Esophagus squamous epithelium (tissue), 5 donors: ENCODE measurements at regions not wholly inside any gene's neighbourhood (a gene's known extent, or its start where the extent isn't known, plus 50 kb on each side); places are given as distances from the start of the nearest gene placed in this dataset.

Experiments used
- DNase-seq: peaks from one replicate; lab custom pipeline; 2025; lab: John Stamatoyannopoulos, UW
- H3K27ac ChIP-seq, 4 donors: fragments of 200-600 bp; sonication (generic); one replicate each; pipeline ENCODE4 v1.5.1; 2016 to 2019; ENCODE audit warnings: mild to moderate bottlenecking in 1 of 4
- H3K27me3 ChIP-seq, 4 donors: fragments of 200-600 bp; sonication (generic); 1 replicate in 3 of 4; 2 replicates in 1 of 4; pipeline versions ENCODE4 v1.5.1 to v1.6.0; 2017 to 2021; ENCODE audit warnings: antibody characterized with exemption in 1 of 4
- H3K36me3 ChIP-seq, 3 donors: fragments of 200-600 bp; sonication (generic); one replicate each; pipeline ENCODE4 v1.5.1; 2016 to 2019
- H3K4me1 ChIP-seq, 3 donors: fragments of 200-600 bp; sonication (generic); one replicate each; pipeline ENCODE4 v1.5.1; 2017 to 2019
- H3K4me3 ChIP-seq, 4 donors: fragments of 200-600 bp; sonication (generic); 1 replicate in 3 of 4; 2 replicates in 1 of 4; pipeline ENCODE4 v1.5.1; 2016 to 2019; ENCODE audit warnings: mild to moderate bottlenecking in 2 of 4, moderate library complexity in 1 of 4
- H3K9me3 ChIP-seq, 3 donors: fragments of 200-600 bp; sonication (generic); one replicate each; pipeline ENCODE4 v1.5.1; 2016 to 2019
- CTCF ChIP-seq, 6 experiments: fragments of 450-650 bp in 4 of 6; fragments of 200-600 bp in 2 of 6; sonication (generic) in 2 of 6; IDR thresholded peaks; one replicate each; pipeline ENCODE4 v1.5.1; 2016 to 2019; ENCODE audit warnings: antibody characterized with exemption in 6 of 6, mild to moderate bottlenecking in 4 of 6, moderate library complexity in 4 of 6
- POLR2A ChIP-seq, 4 donors: fragments of 450-650 bp; IDR thresholded peaks; one replicate each; pipeline ENCODE4 v1.6.1; 2017; ENCODE audit warnings: antibody characterized with exemption in 4 of 4, mild to moderate bottlenecking in 4 of 4, moderate library complexity in 3 of 4
- WGBS, 2 donors: methylation state at CpG; one replicate each; pipeline ENCODE4 v1.1.5; 2018; 5-methylcytosine and 5-hydroxymethylcytosine counted together
- intact Hi-C: fragments of 100-400 bp; cut with DNase I; formaldehyde crosslinking; loops from one replicate; pipeline ENCODE4 v1.15.0; 2022
- donor health status: DM: yes; HTN: yes; CAD: no.

- Histone ChIP-seq H3K4me3 (no peak overlapping the region), H3K9me3 (no peaks in the 10 kb centered on the region), H3K4me1 (peaks cover 3 to 14% (median 5%) of the 10 kb centered on the region in 3 donors), H3K27ac (peak overlapping the region in 2 of 4 donors; percentile 10 to 14), H3K36me3 (no peaks in the 10 kb centered on the region), H3K27me3 (no peaks in the 10 kb centered on the region)
- intact Hi-C loops, result no loop called here
- TF ChIP-seq CTCF (IDR thresholded peaks at IDR 0.05), result no peak
- no peak for TF ChIP-seq POLR2A (IDR thresholded peaks at IDR 0.05)
- WGBS, 2 donors, result 51 to 59% methylated on average over 6 of the region's 6 CpGs
- no peak for DNase-seq
Measured at GRCh38 chr21:38897532-38898421, 92.0 kb downstream of the ETS2 start.

- Histone ChIP-seq H3K27ac (no peak overlapping the region), H3K4me1 (peaks cover 3 to 21% (median 5%) of the 10 kb centered on the region in 3 donors), H3K4me3 (no peak overlapping the region), H3K36me3 (no peaks in the 10 kb centered on the region), H3K9me3 (no peaks in the 10 kb centered on the region), H3K27me3 (no peaks in the 10 kb centered on the region)
- WGBS, 2 donors, result 86 to 95% methylated on average over 3 of the region's 3 CpGs
- intact Hi-C loops, result no loop called here
- TF ChIP-seq POLR2A (IDR thresholded peaks at IDR 0.05), result no peak
- TF ChIP-seq CTCF (IDR thresholded peaks at IDR 0.05), result no peak
- DNase-seq, result no peak
Measured at GRCh38 chr21:38894899-38895298, 89.2 kb downstream of the ETS2 start.

GRCh38 chr21:38888991-38889561 is 83.3 kb downstream of the ETS2 start:
- 34 to 46% methylated on average over 2 of the region's 2 CpGs for WGBS, 2 donors
- no peak for TF ChIP-seq POLR2A (IDR thresholded peaks at IDR 0.05)
- TF ChIP-seq CTCF (IDR thresholded peaks at IDR 0.05), result no peak

GRCh38 chr21:38887749-38888148 is 82.0 kb downstream of the ETS2 start:
- Histone ChIP-seq H3K9me3 (peaks cover 0 to 15% (median 13%) of the 10 kb centered on the region in 3 donors), H3K4me3 (no peak overlapping the region), H3K27ac (no peak overlapping the region), H3K4me1 (peaks cover 0 to 26% (median 0%) of the 10 kb centered on the region in 3 donors), H3K36me3 (no peaks in the 10 kb centered on the region), H3K27me3 (no peaks in the 10 kb centered on the region)
- intact Hi-C loops, result no loop called here
- DNase-seq, result no peak
- no peak for TF ChIP-seq CTCF (IDR thresholded peaks at IDR 0.05)
- WGBS, 2 donors, result 70 to 77% methylated on average over 2 of the region's 2 CpGs

More at GRCh38 chr21:38888991-38889561, 83.3 kb downstream of the ETS2 start:
- no peak for DNase-seq
- intact Hi-C loops, result no loop called here
- Histone ChIP-seq H3K36me3 (no peaks in the 10 kb centered on the region), H3K9me3 (peaks cover 0 to 15% (median 13%) of the 10 kb centered on the region in 3 donors), H3K4me3 (no peak overlapping the region), H3K4me1 (peaks cover 0 to 26% (median 0%) of the 10 kb centered on the region in 3 donors), H3K27ac (peak overlapping the region in 3 of 4 donors; percentile 43 to 66 (median 55)), H3K27me3 (no peaks in the 10 kb centered on the region)
